Astrocyte (in vitro differentiated cells and primary cell): ENCODE measurements at regions not wholly inside any gene's neighbourhood (a gene's known extent, or its start where the extent isn't known, plus 50 kb on each side); places are given as distances from the start of the nearest gene placed in this dataset.
A peak's percentile ranks its signal among the peaks of the same experiment; 100 is the strongest.

Source experiments
- DNase-seq: peaks from one replicate; pipeline ENCODE4 v3.0.0-alpha.2; 2010; ENCODE audit warnings: low read depth
- FAIRE-seq: peaks from 2 replicates; lab custom pipeline; 2011; peaks lifted over from hg19 to GRCh38; lab: Jason Lieb, UNC
- H2AFZ ChIP-seq: 2 replicates; pipeline ENCODE4 v1.6.0; 2012; ENCODE audit warnings: low read depth, low read length, inconsistent platforms
- H3K27ac ChIP-seq: 2 replicates; pipeline ENCODE4 v1.5.1; 2011; ENCODE audit warnings: low read depth, low read length, inconsistent platforms
- H3K27me3 ChIP-seq: 2 replicates; pipeline ENCODE4 v1.6.0; 2011; ENCODE audit warnings: low read length, inconsistent platforms; ENCODE audit not compliant: insufficient read depth
- H3K36me3 ChIP-seq: 2 replicates; pipeline ENCODE4 v1.5.1; 2011; ENCODE audit warnings: low read length, inconsistent platforms; ENCODE audit not compliant: insufficient read depth
- H3K4me1 ChIP-seq: 2 replicates; pipeline ENCODE4 v1.5.1; 2011; ENCODE audit warnings: low read length, inconsistent platforms; ENCODE audit not compliant: insufficient read depth
- H3K4me2 ChIP-seq: 2 replicates; pipeline ENCODE4 v1.6.0; 2012; ENCODE audit warnings: low read length, inconsistent platforms
- H3K4me3 ChIP-seq: 2 replicates; pipeline ENCODE4 v1.5.1; 2011; ENCODE audit warnings: low read depth, mild to moderate bottlenecking, low read length, inconsistent platforms; ENCODE audit not compliant: insufficient read depth
- H3K79me2 ChIP-seq: 2 replicates; pipeline ENCODE4 v1.6.0; 2012; ENCODE audit warnings: mild to moderate bottlenecking, low read length, inconsistent platforms; ENCODE audit not compliant: insufficient read depth
- H3K9ac ChIP-seq: 2 replicates; pipeline ENCODE4 v1.6.0; 2012; ENCODE audit warnings: mild to moderate bottlenecking, low read length, inconsistent platforms
- H3K9me3 ChIP-seq: 2 replicates; pipeline ENCODE4 v1.5.1; 2012; ENCODE audit warnings: low read depth, mild to moderate bottlenecking, low read length, inconsistent platforms; ENCODE audit not compliant: insufficient read depth
- H4K20me1 ChIP-seq: 2 replicates; pipeline ENCODE4 v1.6.0; 2012; ENCODE audit warnings: low read length, inconsistent platforms; ENCODE audit not compliant: insufficient read depth
- H3K27ac Mint-ChIP-seq: one replicate; pipeline ENCODE4 v1.8.0; 2021; ENCODE audit warnings: mild to moderate bottlenecking, mixed read lengths; ENCODE audit not compliant: unreplicated experiment
- H3K27me3 Mint-ChIP-seq: one replicate; pipeline ENCODE4 v1.8.0; 2021; ENCODE audit warnings: low read depth, mixed read lengths; ENCODE audit not compliant: unreplicated experiment
- H3K36me3 Mint-ChIP-seq: one replicate; pipeline ENCODE4 v1.8.0; 2021; ENCODE audit warnings: low read depth, mixed read lengths; ENCODE audit not compliant: unreplicated experiment
- H3K4me1 Mint-ChIP-seq: one replicate; pipeline ENCODE4 v1.8.0; 2021; ENCODE audit warnings: low read depth, mixed read lengths; ENCODE audit not compliant: unreplicated experiment
- H3K4me3 Mint-ChIP-seq: one replicate; pipeline ENCODE4 v1.8.0; 2021; ENCODE audit warnings: mild to moderate bottlenecking, moderate library complexity, mixed read lengths; ENCODE audit not compliant: unreplicated experiment
- H3K9me3 Mint-ChIP-seq: one replicate; pipeline ENCODE4 v1.8.0; 2021; ENCODE audit warnings: mild to moderate bottlenecking, mixed read lengths; ENCODE audit not compliant: unreplicated experiment
- CTCF ChIP-seq: IDR thresholded peaks from 2 replicates; pipeline ENCODE4 v1.5.1; 2011; ENCODE audit warnings: low read depth, mild to moderate bottlenecking, inconsistent platforms, low read length, moderate library complexity; ENCODE audit not compliant: insufficient read depth
- EZH2 ChIP-seq: IDR thresholded peaks from 2 replicates; pipeline ENCODE4 v1.6.1; 2012; ENCODE audit warnings: mild to moderate bottlenecking, low read length, inconsistent platforms; ENCODE audit not compliant: insufficient read depth

GRCh38 chr4:11131491-11131890 is 297.2 kb downstream of the HS3ST1 start:
- peaks cover 2% of the 10 kb centered on the region for H3K9me3 Mint-ChIP-seq

GRCh38 chr4:11130195-11130970 is 298.3 kb downstream of the HS3ST1 start:
- DNase-seq (peak; percentile 98), FAIRE-seq (no peak)
- Mint-ChIP-seq H3K9me3 (peaks cover 2% of the 10 kb centered on the region), H3K36me3 (no peaks in the 10 kb centered on the region), H3K27me3 (peaks cover 10% of the 10 kb centered on the region), H3K4me3 (no peak overlapping the region), H3K4me1 (peaks cover 10% of the 10 kb centered on the region), H3K27ac (peak overlapping the region; percentile 4)
- H3K27me3 ChIP-seq, result no peaks in the 10 kb centered on the region
- peak overlapping the region; percentile 20 for H3K27ac ChIP-seq
- H3K9me3 ChIP-seq, result no peaks in the 10 kb centered on the region
- TF ChIP-seq EZH2, result no peak
- no peak for TF ChIP-seq CTCF
- no peaks in the 10 kb centered on the region for H3K79me2 ChIP-seq
- no peak overlapping the region for H2AFZ ChIP-seq
- H3K4me1 ChIP-seq, result peaks cover 15% of the 10 kb centered on the region
- H3K4me3 ChIP-seq, result no peak overlapping the region
- H3K9ac ChIP-seq, result no peak overlapping the region
- no peaks in the 10 kb centered on the region for H4K20me1 ChIP-seq
- peak overlapping the region; percentile 47 for H3K4me2 ChIP-seq
- no peaks in the 10 kb centered on the region for H3K36me3 ChIP-seq

More at GRCh38 chr4:11131491-11131890, 297.2 kb downstream of the HS3ST1 start:
- FAIRE-seq (no peak), DNase-seq (no peak)
- Histone ChIP-seq H3K9ac (no peak overlapping the region), H3K9me3 (no peaks in the 10 kb centered on the region), H3K36me3 (no peaks in the 10 kb centered on the region), H4K20me1 (no peaks in the 10 kb centered on the region), H3K27me3 (no peaks in the 10 kb centered on the region), H3K4me3 (no peak overlapping the region), H3K27ac (no peak overlapping the region), H2AFZ (no peak overlapping the region), H3K4me2 (no peak overlapping the region), H3K4me1 (peaks cover 15% of the 10 kb centered on the region), H3K79me2 (no peaks in the 10 kb centered on the region)
- Mint-ChIP-seq H3K4me1 (peaks cover 10% of the 10 kb centered on the region), H3K4me3 (no peak overlapping the region), H3K27me3 (peaks cover 6% of the 10 kb centered on the region), H3K36me3 (no peaks in the 10 kb centered on the region), H3K27ac (no peak overlapping the region)
- TF ChIP-seq CTCF, result no peak
- TF ChIP-seq EZH2, result no peak

- no peak overlapping the region for H3K4me3 Mint-ChIP-seq
- H3K9ac ChIP-seq, result no peak overlapping the region
- no peaks in the 10 kb centered on the region for H3K4me1 ChIP-seq
- H3K4me1 Mint-ChIP-seq, result no peaks in the 10 kb centered on the region
- peaks cover 7% of the 10 kb centered on the region for H3K27me3 Mint-ChIP-seq
- H3K27me3 ChIP-seq, result no peaks in the 10 kb centered on the region
- no peak overlapping the region for H2AFZ ChIP-seq
- H4K20me1 ChIP-seq, result no peaks in the 10 kb centered on the region
- no peak for FAIRE-seq
- H3K4me2 ChIP-seq, result no peak overlapping the region
- no peaks in the 10 kb centered on the region for H3K36me3 ChIP-seq
- H3K9me3 Mint-ChIP-seq, result no peaks in the 10 kb centered on the region
- TF ChIP-seq CTCF (no peak), EZH2 (no peak)
- no peaks in the 10 kb centered on the region for H3K9me3 ChIP-seq
- H3K27ac ChIP-seq, result no peak overlapping the region
- H3K36me3 Mint-ChIP-seq, result peaks cover 3% of the 10 kb centered on the region
- no peak overlapping the region for H3K27ac Mint-ChIP-seq
- DNase-seq, result no peak
- H3K79me2 ChIP-seq, result no peaks in the 10 kb centered on the region
- no peak overlapping the region for H3K4me3 ChIP-seq
Measured at GRCh38 chr4:11120435-11120834, 308.3 kb downstream of the HS3ST1 start.
